ENCODE measurements at regions not wholly inside any gene's neighbourhood (a gene's known extent, or its start where the extent isn't known, plus 50 kb on each side); places are given as distances from the start of the nearest gene placed in this dataset.

DNA sequence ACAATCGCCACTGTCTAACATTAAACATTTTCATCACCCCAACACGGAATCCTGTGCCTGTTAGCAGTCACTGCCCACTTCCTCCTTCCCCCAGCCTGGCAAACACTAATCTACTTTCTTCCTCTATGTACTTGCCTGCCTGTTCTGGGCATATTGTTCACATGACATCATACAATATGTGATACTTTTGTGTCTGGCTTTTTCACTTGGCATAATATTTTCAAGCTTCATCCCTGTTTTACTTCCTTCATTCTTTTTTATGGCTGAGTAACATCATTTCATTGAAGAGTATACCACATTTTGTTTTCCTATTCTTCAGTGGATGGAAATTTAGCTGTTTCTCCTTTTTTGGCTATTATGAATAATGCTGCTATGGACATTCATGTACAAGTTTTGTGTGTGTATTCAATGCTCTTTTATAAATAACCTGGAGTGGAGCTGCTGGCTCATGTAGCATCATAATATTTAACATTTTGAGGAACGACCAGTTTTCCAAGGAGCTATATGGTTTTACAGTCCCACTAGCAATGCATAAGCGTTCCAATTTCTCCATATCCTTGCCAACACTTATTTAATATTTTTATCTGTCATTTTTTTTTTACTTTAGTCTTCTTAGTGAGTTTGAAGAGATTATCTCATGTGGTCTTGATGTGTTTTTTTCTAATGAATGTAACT, 360.1 kb downstream of the HDGFL1 start:
- peak; percentile 12 for DNase-seq (ENCODE audit: low read depth)

- DNase-seq (ENCODE audit: low read depth), result peak; percentile 23
These were observed 371.4 kb downstream of the HDGFL1 start for GRCh38 chr6:22940581-22941290.

DNA sequence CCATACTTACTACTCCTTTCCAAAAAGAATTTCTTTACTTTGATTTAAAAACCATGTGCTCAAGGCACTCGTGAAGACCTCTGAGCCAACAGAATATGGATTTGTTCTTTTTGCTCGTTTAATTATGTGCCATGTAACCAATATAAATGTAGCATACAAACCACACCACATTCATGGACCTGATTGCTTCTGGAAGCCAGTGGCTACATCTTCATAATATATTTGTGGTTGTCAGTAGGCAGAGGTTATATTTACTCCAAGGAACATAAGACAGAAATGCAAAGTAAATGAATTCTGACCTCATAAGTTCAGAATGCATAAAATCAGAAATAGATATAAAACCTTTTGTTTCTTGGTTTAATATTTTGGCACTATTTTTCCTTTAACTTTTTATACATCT, 373.0 kb downstream of the HDGFL1 start:
- DNase-seq (ENCODE audit: low read depth), result no peak

DNA sequence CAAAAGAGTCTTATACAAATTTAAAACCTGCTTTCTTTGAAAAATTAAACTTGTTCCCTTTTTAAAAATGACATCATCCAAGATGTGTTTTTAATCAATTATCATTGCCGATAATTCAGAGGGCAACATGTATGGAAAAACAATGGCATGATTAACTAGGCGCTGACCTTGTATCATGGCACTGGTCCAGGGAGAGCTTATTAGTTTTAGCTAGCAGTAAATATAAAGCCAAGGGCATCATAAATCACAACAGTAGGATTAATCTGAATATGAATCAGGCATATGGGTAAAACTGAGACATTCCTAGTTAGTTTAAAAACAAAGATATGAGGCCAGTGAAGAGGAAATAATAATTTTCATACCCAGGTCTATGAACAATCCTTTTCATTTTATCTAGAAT, 374.0 kb downstream of the HDGFL1 start:
- no peak for DNase-seq (ENCODE audit: low read depth)

- DNase-seq (ENCODE audit: low read depth), result no peak
These were observed 380.6 kb downstream of the HDGFL1 start for GRCh38 chr6:22949967-22950366.

GRCh38 chr6:22952097-22952496, 382.7 kb downstream of the HDGFL1 start:
- no peak for DNase-seq (ENCODE audit: low read depth)

DNA sequence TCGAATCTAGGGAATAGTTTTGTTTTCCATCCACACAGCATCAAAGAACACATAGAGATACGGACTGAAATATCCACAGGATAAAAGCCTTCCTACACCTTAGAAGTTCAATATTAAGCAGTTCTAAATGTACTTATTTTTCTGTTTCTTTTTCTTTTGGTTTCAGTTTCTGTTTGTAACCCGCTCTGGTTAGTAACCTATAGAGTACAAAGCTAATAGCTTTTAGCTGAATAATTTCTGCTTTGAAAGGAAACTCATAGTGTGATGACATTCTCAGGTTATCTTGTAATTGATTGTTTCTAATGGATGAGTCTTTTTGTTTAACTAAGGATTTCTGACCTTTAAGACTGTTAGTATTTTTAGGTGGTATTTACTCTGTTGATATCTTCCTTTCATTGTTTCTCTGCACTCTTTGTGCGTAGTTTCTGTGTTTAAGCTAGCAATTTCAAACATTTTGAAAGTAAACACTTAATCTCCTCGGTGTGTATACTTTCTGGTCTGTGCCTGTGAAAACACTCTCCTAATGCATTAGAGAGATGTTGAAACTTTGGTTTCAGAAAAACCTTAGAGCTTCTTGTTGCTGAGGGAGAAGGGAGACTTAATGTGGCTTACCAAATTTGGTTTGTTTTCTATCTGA, 385.5 kb downstream of the HDGFL1 start:
- DNase-seq (ENCODE audit: low read depth), result peak; percentile 23

DNA sequence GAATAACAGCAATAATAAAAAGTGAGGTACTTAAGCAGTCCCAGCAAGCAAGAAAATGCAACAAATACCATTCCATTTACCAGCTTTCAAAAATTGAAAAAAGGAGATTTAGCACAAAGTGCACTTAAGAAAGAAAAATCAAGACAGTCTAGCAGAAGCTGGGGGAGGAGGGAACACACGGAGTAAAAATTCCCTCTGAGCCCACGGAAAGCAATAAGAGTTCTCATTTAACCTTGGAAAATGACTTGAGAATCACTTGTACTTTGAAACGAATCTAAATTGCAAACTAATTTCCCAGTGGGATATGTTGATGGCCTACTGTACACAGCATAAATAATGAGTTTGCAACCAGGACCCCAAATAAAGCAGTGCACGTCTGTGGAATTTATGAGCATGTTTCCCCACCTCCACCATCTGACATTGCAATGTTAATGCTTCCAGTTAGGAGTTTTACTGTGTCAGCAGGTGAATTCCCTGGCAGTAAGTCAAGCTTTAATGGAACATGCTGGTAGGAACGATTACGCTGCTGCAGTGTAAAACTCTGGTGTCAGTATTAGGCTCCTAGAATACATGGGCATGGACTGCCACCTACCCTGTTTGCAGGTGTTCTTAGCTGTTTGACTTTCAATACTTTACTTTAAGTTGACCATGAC, 386.8 kb downstream of the HDGFL1 start:
- DNase-seq (ENCODE audit: low read depth), result peak; percentile 14

GRCh38 chr6:22958677-22959076, 389.3 kb downstream of the HDGFL1 start:
- no peak for DNase-seq (ENCODE audit: low read depth)

DNA sequence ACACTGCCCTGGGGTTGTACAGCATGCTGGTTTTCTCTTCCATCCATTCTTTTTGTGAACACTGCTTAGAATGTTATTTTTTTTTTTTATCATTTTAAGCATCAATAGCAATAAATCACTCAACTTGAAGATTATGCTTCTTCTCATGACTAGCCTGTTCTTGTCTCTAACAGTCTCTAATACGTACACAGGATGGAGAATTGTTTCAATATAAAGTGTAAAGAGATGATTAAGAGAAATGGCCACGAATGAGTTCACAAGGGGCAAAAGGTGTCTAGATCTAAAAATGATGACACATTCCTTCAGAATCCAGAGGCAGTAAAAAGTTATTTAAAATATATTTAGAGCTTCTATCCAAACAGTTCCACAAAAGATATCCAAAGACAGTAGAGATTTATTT, 390.2 kb downstream of the HDGFL1 start:
- DNase-seq (ENCODE audit: low read depth), result no peak

GRCh38 chr6:22964334-22964733, 395.0 kb downstream of the HDGFL1 start:
- no peak for DNase-seq (ENCODE audit: low read depth)

DNA sequence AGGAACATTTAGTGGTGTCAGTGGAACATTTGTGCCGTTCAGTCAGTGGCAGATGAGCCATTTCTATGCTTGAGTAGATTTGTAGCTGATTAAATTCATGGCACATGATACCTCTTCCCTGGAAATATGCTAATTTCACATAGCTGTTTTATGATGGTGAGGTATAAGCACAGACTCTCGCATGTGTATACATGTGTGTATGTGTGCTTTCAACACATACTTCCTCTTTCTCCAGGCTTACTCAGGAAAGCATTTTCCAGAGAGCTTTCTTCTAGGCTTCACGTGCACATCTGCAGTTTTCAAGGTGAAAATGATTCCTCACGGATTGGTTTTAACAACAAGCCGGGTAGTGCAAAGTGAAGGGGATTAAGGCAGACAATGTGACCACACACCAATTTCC, 396.5 kb downstream of the HDGFL1 start:
- DNase-seq (ENCODE audit: low read depth), result no peak

DNA sequence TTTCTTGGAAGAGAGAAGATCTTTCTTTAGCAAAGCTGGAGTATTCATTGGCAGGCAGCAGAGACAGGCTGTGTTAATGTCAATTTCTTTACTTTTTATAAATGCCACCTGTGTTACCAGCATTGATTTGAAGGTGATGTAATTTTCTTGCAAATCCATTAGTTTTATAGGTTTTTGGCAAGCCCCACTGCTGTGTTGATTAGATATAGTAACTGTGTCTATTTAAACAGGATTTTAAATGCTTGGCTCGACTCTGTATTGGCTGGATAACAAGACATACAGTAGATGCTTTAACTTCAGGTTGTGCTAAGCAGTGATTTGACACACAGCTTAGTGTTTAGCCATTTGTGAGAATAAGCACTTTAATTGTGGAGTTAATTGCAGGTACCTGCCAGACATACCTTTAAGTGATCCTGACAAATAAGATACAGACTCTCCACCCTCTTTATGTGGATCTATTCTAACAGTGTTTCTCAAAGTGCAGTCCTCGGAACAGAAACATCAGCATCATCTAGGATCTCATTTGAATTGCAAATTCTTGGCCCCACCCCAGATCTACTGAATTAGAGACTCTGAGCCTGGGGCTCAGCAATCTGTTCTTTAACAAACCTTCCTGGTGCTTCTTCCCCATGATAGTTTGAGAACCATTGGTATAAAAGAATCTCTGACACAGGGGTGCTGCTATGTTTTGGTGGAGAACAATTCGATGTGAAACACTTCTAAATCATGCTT, 397.5 kb downstream of the HDGFL1 start:
- no peak for DNase-seq (ENCODE audit: low read depth)

DNA sequence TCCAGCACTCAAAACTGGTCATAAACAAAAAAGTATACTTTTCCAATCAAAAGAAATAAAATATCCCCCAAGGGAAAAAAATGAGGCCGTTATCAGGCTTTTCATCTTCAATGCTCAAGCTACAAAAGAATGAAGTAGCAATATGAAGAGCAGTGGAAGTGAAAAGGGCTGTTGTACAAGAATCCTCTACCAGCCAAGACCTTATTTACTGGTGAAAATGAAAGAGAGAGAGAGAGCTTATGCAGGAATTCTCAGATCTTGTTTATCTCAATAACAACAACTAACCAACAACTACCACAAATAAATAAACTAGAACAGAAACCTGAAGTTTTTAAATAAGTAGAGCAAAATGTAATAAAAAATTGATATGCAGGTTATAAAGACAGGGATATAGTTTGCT, 400.6 kb downstream of the HDGFL1 start:
- no peak for DNase-seq (ENCODE audit: low read depth)

- no peak for DNase-seq (ENCODE audit: low read depth)
These were observed 403.4 kb downstream of the HDGFL1 start for GRCh38 chr6:22972771-22973170.

GRCh38 chr6:22975079-22975478, 405.7 kb downstream of the HDGFL1 start:
- DNase-seq (ENCODE audit: low read depth), result no peak

GRCh38 chr6:22980446-22980845, 411.1 kb downstream of the HDGFL1 start:
- peak; percentile 47 for DNase-seq (ENCODE audit: low read depth)

- no peak for DNase-seq (ENCODE audit: low read depth)
These were observed 432.8 kb downstream of the HDGFL1 start for GRCh38 chr6:23002044-23002619.

GRCh38 chr6:23003671-23004467, 434.5 kb downstream of the HDGFL1 start:
- peak; percentile 71 for DNase-seq (ENCODE audit: low read depth)

- DNase-seq (ENCODE audit: low read depth), result peak; percentile 12
These were observed 437.3 kb downstream of the HDGFL1 start for GRCh38 chr6:23006656-23007055.

DNA sequence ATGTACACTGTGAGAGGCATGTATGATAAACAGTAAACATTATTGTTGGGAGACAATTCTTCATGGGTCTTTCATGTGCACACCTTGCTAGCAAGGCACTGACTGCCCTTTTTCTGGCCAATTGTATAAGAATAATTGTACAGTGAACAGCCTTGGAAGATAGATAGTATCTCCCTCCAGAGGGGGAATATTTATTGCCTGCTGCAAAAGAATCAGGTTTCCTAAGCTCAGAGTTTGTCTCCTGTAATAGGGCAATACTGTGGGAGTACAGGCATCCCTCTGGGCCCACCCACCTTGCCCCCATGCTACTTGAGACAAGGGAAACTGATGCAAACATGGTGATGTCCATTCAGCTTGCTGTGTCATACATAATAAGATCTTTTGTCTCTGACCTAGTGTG, 442.2 kb downstream of the HDGFL1 start:
- DNase-seq (ENCODE audit: low read depth), result no peak

Measured in M059J (cell line).